GM12878 (cell line): ENCODE measurements at regions not wholly inside any gene's neighbourhood (a gene's known extent, or its start where the extent isn't known, plus 50 kb on each side); places are given as distances from the start of the nearest gene placed in this dataset.

ENCODE experiments used
- ATAC-seq: fragments of 200-7000 bp; cut with Tn5 transposase; 3 replicates; pipeline ENCODE4 v1.9.1; 2020; ENCODE audit warnings: mild to moderate bottlenecking, moderate library complexity
- BruUV-seq: library from RNA; stranded (reverse); fragments of 400-500 nt; replicated peaks from 2 replicates; lab custom pipeline; 2021; lab: Mats Ljungman, UMichigan
- CTCF ChIA-PET: fragments of 300-600 bp; sonication (Branson Sonifier 250); formaldehyde crosslinking; extraction: SDS; loops from one replicate; lab custom pipeline; 2021; ENCODE audit warnings: inconsistent platforms; lab: Yijun Ruan, JAX
- POLR2A ChIA-PET: fragments of 350-600 bp; formaldehyde crosslinking; extraction: SDS; loops from one replicate; lab custom pipeline; 2021; ENCODE audit warnings: inconsistent platforms; lab: Charles Lee
- RAD21 ChIA-PET: fragments of 300-600 bp; sonication (Branson Sonifier 250); formaldehyde crosslinking; loops from one replicate; lab custom pipeline; 2023; ENCODE audit warnings: antibody characterized with exemption; ENCODE audit not compliant: unreplicated experiment; lab: Charles Lee
- SMC1A ChIA-PET: fragments of 300-600 bp; sonication (Branson Sonifier 250); formaldehyde crosslinking; loops from one replicate; lab custom pipeline; 2023; ENCODE audit not compliant: unreplicated experiment, uncharacterized antibody; lab: Charles Lee
- DNase-seq: peaks from one replicate; pipeline ENCODE4 v3.0.0-alpha.2; 2011; ENCODE audit warnings: low read depth, low spot score
- FAIRE-seq: peaks from 3 replicates; lab custom pipeline; 2011; peaks lifted over from hg19 to GRCh38; lab: Jason Lieb, UNC
- H2AFZ ChIP-seq: 2 replicates; pipeline ENCODE4 v1.6.0; 2011; ENCODE audit warnings: low read depth, low read length, control low read depth; ENCODE audit not compliant: control insufficient read depth
- H3K27ac ChIP-seq: 2 replicates; pipeline ENCODE4 v1.5.1; 2011; ENCODE audit warnings: control low read depth; ENCODE audit not compliant: control insufficient read depth, insufficient read depth
- H3K27me3 ChIP-seq, 2 experiments: replicated peaks in 1 of 2; 2 replicates each; pipeline versions ENCODE4 v1.6.0 to v1.6.1; 2011; ENCODE audit warnings: low read length in 1 of 2; ENCODE audit not compliant: control insufficient read depth in 2 of 2, insufficient read depth in 2 of 2
- H3K36me3 ChIP-seq, 2 experiments: 2 replicates each; pipeline ENCODE4 v1.5.1; 2011; ENCODE audit warnings: low read length in 1 of 2; ENCODE audit not compliant: control insufficient read depth in 2 of 2, insufficient read depth in 2 of 2
- H3K4me1 ChIP-seq: 2 replicates; pipeline ENCODE4 v1.6.1; 2011; ENCODE audit warnings: mild to moderate bottlenecking, low read length, moderate library complexity, mixed read lengths; ENCODE audit not compliant: control insufficient read depth, insufficient read depth
- H3K4me2 ChIP-seq: 2 replicates; pipeline ENCODE4 v1.6.0; 2011; ENCODE audit warnings: control low read depth; ENCODE audit not compliant: control insufficient read depth, insufficient read depth
- H3K4me3 ChIP-seq: fragments of 200-600 bp; sonication (generic); 2 replicates; pipeline ENCODE4 v1.5.1; 2016
- H3K79me2 ChIP-seq: 2 replicates; pipeline ENCODE4 v1.6.0; 2011; ENCODE audit warnings: low read length; ENCODE audit not compliant: control insufficient read depth, insufficient read depth
- H3K9ac ChIP-seq: 2 replicates; pipeline ENCODE4 v1.8.0; 2011; ENCODE audit warnings: low read length, control low read depth, mixed read lengths; ENCODE audit not compliant: control insufficient read depth, insufficient read depth
- H3K9me3 ChIP-seq: replicated peaks from 3 replicates; pipeline ENCODE4 v1.5.1; 2011; ENCODE audit warnings: mild to moderate bottlenecking, low read length; ENCODE audit not compliant: control insufficient read depth, insufficient read depth
- H4K20me1 ChIP-seq: 2 replicates; pipeline ENCODE4 v1.6.0; 2011; ENCODE audit not compliant: control insufficient read depth, insufficient read depth
- ATF7 ChIP-seq: fragments of 450-650 bp; IDR thresholded peaks from 2 replicates; pipeline ENCODE4 v1.6.1; 2016; ENCODE audit warnings: low read depth, mild to moderate bottlenecking
- BACH1 ChIP-seq: fragments of 450-650 bp; IDR thresholded peaks from 2 replicates; pipeline ENCODE4 v1.6.1; 2017; ENCODE audit warnings: mild to moderate bottlenecking, borderline replicate concordance
- CEBPZ ChIP-seq: fragments of 150-350 bp; IDR thresholded peaks from 2 replicates; pipeline ENCODE4 v1.6.1; 2016; ENCODE audit warnings: low read depth, low read length
- JUNB ChIP-seq: IDR thresholded peaks from 2 replicates; pipeline ENCODE4 v1.6.1; 2016; ENCODE audit warnings: antibody characterized with exemption, mild to moderate bottlenecking
- RAD51 ChIP-seq: fragments of 450-650 bp; IDR thresholded peaks from 2 replicates; pipeline ENCODE4 v1.6.1; 2016; ENCODE audit warnings: moderate library complexity, mild to moderate bottlenecking, inconsistent platforms
- STAT1 ChIP-seq: fragments of 450-650 bp; conservative IDR thresholded peaks from 2 replicates; pipeline ENCODE4 v1.6.1; 2014; ENCODE audit warnings: antibody characterized with exemption, mild to moderate bottlenecking
- ZNF217 ChIP-seq: fragments of 450-650 bp; IDR thresholded peaks from 2 replicates; pipeline ENCODE4 v1.6.1; 2017; ENCODE audit warnings: antibody characterized with exemption, mild to moderate bottlenecking
- WGBS: methylation state at CpG from one replicate; pipeline ENCODE4 v1.1.6; 2016; ENCODE audit warnings: low lambda C conversion rate; ENCODE audit not compliant: insufficient replicate concordance, insufficient coverage; ENCODE audit errors: missing lambda C conversion rate; 5-methylcytosine and 5-hydroxymethylcytosine counted together
- in situ Hi-C: fragments of 300-500 bp; cut with MboI; formaldehyde crosslinking; loops from 9 replicates; pipeline ENCODE4 v1.14.3; 2018; ENCODE audit warnings: mixed read lengths
- intact Hi-C: fragments of 100-400 bp; cut with micrococcal nuclease; formaldehyde crosslinking; loops from one replicate; pipeline ENCODE4 v1.14.2; 2022; ENCODE audit not compliant: unreplicated experiment

- no peak for TF ChIP-seq JUNB
Observed at GRCh38 chr4:135353008-135353407, 1151.4 kb upstream of the PABPC4L start (continued).

DNA sequence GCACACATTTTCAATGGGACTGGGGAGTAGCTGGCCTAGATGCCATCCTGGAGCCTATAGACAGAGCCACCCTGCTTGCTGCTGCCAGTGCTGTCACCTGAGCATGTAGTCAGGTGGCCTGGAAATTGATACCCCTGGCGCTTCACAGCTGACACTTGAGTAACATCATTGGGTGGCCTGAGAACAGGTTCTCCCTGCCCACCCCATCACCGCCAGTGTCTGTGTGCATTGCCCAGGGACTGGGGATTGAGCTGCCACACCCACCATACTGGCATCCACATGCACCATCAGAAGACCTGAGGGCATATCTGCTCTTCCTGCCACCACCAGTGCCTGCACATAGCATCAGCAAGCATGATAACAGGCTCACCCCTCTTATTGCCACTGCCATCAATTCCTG, 1142.9 kb upstream of the PABPC4L start:
- intact Hi-C loops (no loop called here), in situ Hi-C loops (no loop called here)
- Histone ChIP-seq H3K27ac (no peak overlapping the region), H3K4me1 (no peaks in the 10 kb centered on the region), H2AFZ (no peak overlapping the region), H3K36me3 (no peaks in the 10 kb centered on the region), H3K9me3 (no peaks in the 10 kb centered on the region; the same call in 2 of the 3 replicates), H4K20me1 (no peaks in the 10 kb centered on the region), H3K4me3 (no peak overlapping the region), H3K79me2 (no peaks in the 10 kb centered on the region), H3K27me3 (no peaks in the 10 kb centered on the region; a peak in 1 of 4 replicates), H3K9ac (no peak overlapping the region), H3K4me2 (no peak overlapping the region)
- BruUV-seq, result no TSS peak
- ChIA-PET RAD21 (no interaction called here), POLR2A (no interaction called here), SMC1A (no interaction called here), CTCF (no interaction called here)
- WGBS, result 0% methylated on average over 2 of the region's 2 CpGs
- no peak for DNase-seq
- FAIRE-seq, result no peak
- TF ChIP-seq BACH1, result no peak
- no peak for TF ChIP-seq ZNF217
- TF ChIP-seq RAD51, result no peak
- no peak for TF ChIP-seq STAT1
- TF ChIP-seq ATF7, result no peak
- no peak for TF ChIP-seq CEBPZ
- no peak for ATAC-seq
